ENCODE measurements at regions not wholly inside any gene's neighbourhood (a gene's known extent, or its start where the extent isn't known, plus 50 kb on each side); places are given as distances from the start of the nearest gene placed in this dataset.

DNA sequence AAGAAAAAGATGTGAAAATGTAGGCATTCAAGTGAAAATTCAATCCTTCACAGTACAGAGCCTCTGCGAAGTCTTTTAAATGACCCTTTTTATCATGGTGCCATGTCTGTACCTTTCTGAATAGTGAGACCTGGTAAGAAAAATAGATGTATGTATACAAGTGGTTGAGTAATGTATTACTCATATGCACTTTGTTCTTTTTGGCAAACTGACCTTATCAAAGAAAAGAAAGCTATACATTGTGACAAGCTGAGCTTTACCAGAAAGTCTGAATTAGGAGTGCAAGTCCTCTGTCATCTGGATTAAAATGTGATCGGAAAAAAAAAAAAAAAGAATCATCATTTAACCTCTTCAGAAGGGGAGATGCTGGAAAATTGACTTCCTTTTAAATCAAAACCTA lies 356.4 kb upstream of the CCNH start:
- Histone ChIP-seq H3K4me3 (ENCODE audit: low read length) (no peak overlapping the region), H3K9ac (ENCODE audit: low read depth, low read length) (no peak overlapping the region), H3K4me2 (ENCODE audit: low read length) (no peak overlapping the region), H3K27me3 (ENCODE audit: control insufficient read depth, insufficient read depth, low read length) (peaks cover 32% of the 10 kb centered on the region), H3K4me1 (ENCODE audit: control insufficient read depth, insufficient read depth, low read length) (no peaks in the 10 kb centered on the region), H3K36me3 (ENCODE audit: insufficient read depth, low read length) (no peaks in the 10 kb centered on the region), H3K9me3 (replicated peaks; ENCODE audit: low read length) (no peaks in the 10 kb centered on the region)

DNA sequence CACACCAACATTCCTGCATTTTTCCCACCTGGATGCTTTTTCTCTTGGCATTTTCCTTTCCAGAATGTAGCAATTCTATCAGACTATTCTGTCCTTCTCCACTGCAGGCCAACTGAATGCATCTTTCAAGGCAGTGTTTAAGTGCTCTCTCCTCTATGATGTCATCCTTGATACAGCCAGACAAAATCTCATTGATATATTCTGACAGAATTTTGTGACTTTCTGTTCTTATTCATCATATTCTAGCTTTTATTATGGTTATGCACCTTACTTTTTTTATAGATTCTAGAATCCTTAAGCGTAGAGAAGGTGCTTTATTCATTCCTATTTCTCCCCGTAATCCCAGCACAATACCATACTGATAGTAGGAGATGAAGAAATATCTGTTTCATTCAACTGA lies 355.5 kb upstream of the CCNH start:
- Histone ChIP-seq H3K9ac (ENCODE audit: low read depth, low read length) (no peak overlapping the region), H3K36me3 (ENCODE audit: insufficient read depth, low read length) (no peaks in the 10 kb centered on the region), H3K4me1 (ENCODE audit: control insufficient read depth, insufficient read depth, low read length) (no peaks in the 10 kb centered on the region), H3K27me3 (ENCODE audit: control insufficient read depth, insufficient read depth, low read length) (peaks cover 35% of the 10 kb centered on the region), H3K4me3 (ENCODE audit: low read length) (no peak overlapping the region), H3K9me3 (replicated peaks; ENCODE audit: low read length) (no peaks in the 10 kb centered on the region), H3K4me2 (ENCODE audit: low read length) (no peak overlapping the region)

DNA sequence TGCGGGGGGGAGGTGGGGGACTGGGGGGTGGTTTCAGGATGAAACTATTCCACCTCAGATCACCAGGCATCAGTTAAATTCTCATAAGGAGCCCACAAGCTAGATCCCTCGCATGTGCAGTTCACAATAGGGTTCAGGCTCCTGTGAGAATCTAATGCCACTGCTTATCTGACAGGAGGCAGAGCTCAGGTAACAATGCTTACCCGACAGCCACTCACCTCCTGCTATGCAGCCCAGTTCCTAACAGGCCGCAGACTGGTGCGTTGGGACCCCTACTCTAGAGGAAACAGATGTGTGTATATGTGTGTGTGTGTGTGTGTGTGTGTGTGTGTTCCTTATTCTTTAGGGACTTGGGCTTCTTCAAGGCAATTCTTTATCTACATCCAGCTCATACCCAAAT lies 352.3 kb upstream of the CCNH start:
- no peak overlapping the region for H3K4me2 ChIP-seq (ENCODE audit: low read length)
- H3K27me3 ChIP-seq (ENCODE audit: control insufficient read depth, insufficient read depth, low read length), result peaks cover 20% of the 10 kb centered on the region
- no peak overlapping the region for H3K4me3 ChIP-seq (ENCODE audit: low read length)
- no peaks in the 10 kb centered on the region for H3K4me1 ChIP-seq (ENCODE audit: control insufficient read depth, insufficient read depth, low read length)
- H3K9ac ChIP-seq (ENCODE audit: low read depth, low read length), result no peak overlapping the region
- H3K36me3 ChIP-seq (ENCODE audit: insufficient read depth, low read length), result no peaks in the 10 kb centered on the region
- no peaks in the 10 kb centered on the region for H3K9me3 ChIP-seq (replicated peaks; ENCODE audit: low read length)

DNA sequence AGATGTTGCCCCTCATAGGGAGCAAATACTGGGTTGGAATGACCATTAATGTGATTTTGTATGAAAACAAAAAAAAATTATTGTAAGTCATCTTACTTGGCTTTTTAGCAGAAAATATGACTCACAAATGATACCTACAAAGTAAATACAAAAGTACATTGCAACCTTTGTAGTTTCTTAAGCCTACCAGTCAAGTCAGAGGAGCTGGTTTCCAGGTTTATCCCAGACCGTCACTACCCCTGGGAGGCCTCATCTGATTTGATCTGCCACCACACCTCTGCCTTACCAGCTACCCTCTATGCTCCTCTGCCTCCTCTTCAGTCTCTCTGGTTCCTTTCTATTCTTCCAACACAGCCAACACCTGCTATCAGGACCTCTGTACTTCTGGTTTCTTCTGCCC lies 349.9 kb upstream of the CCNH start:
- no peaks in the 10 kb centered on the region for H3K36me3 ChIP-seq (ENCODE audit: insufficient read depth, low read length)
- peaks cover 7% of the 10 kb centered on the region for H3K27me3 ChIP-seq (ENCODE audit: control insufficient read depth, insufficient read depth, low read length)
- no peak overlapping the region for H3K9ac ChIP-seq (ENCODE audit: low read depth, low read length)
- H3K9me3 ChIP-seq (replicated peaks; ENCODE audit: low read length), result no peaks in the 10 kb centered on the region
- H3K4me3 ChIP-seq (ENCODE audit: low read length), result no peak overlapping the region
- H3K4me2 ChIP-seq (ENCODE audit: low read length), result no peak overlapping the region
- no peaks in the 10 kb centered on the region for H3K4me1 ChIP-seq (ENCODE audit: control insufficient read depth, insufficient read depth, low read length)

DNA sequence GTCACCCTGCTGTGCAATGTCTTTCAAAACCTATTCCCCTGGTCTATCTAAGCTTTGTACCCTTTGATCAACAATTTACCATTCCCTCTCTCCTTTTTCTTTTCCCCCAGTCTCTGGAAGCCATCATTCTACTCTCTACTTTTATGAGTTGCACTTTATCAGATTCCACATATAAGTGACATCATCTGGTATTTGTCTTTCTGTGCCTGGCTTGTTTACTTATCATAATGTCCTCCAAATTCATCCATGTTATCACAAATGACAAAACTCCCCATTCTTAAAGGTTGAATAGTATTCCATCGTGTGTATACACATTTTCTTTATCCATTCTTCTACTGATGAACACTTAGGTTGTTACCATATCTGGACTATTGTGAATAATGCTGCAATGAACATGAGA lies 344.2 kb upstream of the CCNH start:
- Histone ChIP-seq H3K4me1 (ENCODE audit: control insufficient read depth, insufficient read depth, low read length) (no peaks in the 10 kb centered on the region), H3K27me3 (ENCODE audit: control insufficient read depth, insufficient read depth, low read length) (peaks cover 13% of the 10 kb centered on the region), H3K36me3 (ENCODE audit: insufficient read depth, low read length) (no peaks in the 10 kb centered on the region)

DNA sequence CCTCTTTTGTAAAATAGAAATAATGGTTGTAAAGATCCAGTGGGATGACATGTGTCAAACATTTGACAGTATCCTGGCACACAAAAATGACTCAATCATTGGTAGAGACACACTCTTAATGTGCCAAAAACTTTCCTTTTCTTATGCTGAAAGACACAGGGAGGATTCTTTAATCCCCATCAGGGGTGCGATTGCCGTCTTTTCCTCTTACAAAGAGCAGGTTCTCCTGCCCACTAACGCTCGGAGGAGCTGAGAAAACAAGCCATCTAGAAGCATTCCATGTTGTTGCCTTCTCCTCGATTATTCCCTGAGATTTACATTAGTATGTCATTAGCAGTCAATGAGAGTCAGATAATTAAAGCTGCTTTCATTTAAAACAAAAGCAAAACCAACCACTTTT lies 342.6 kb upstream of the CCNH start:
- Histone ChIP-seq H3K9me3 (replicated peaks; ENCODE audit: low read length) (no peaks in the 10 kb centered on the region), H3K4me1 (ENCODE audit: control insufficient read depth, insufficient read depth, low read length) (no peaks in the 10 kb centered on the region), H3K4me2 (ENCODE audit: low read length) (no peak overlapping the region), H3K9ac (ENCODE audit: low read depth, low read length) (no peak overlapping the region), H3K36me3 (ENCODE audit: insufficient read depth, low read length) (no peaks in the 10 kb centered on the region), H3K4me3 (ENCODE audit: low read length) (no peak overlapping the region), H3K27me3 (ENCODE audit: control insufficient read depth, insufficient read depth, low read length) (peaks cover 13% of the 10 kb centered on the region)

More for the DNA sequence above, 344.2 kb upstream of the CCNH start:
- no peak overlapping the region for H3K9ac ChIP-seq (ENCODE audit: low read depth, low read length)
- H3K9me3 ChIP-seq (replicated peaks; ENCODE audit: low read length), result no peaks in the 10 kb centered on the region
- H3K4me3 ChIP-seq (ENCODE audit: low read length), result no peak overlapping the region
- no peak overlapping the region for H3K4me2 ChIP-seq (ENCODE audit: low read length)

DNA sequence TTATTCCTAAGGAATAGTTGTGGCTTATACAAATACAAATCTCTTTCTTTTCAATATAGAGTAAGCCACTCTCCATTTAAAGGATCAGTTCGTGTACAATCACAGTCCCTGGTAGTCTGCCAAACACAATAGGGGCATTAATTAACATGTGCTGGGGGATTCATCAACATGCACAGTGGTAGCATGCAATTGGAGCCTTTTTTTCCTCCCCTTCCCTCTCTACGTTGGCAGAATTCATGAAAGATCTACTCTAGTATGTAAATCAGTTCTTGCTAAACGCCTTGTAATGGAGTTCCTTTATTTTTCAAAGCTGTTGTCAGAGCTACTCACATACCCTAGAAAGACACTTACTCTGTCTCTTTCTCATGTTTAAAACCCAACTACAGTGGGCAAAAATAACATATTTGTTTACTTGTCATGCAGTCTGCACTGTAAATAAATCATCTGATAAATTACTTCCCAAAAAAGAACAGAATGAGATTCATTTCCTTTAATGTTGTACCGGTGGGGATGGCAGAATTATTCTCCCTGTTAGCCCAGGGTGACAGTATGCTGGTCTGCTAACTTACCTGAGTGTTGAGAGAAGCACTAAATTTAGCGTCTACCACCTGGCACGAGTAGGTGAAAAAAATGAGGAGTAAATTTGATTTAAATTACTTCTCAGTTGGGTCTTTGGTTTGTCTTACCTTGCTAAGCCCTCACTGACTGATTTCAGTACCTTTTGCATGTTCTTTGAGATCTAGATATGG lies 341.5 kb upstream of the CCNH start:
- Histone ChIP-seq H3K4me3 (ENCODE audit: low read length) (no peak overlapping the region), H3K4me1 (ENCODE audit: control insufficient read depth, insufficient read depth, low read length) (no peaks in the 10 kb centered on the region), H3K9ac (ENCODE audit: low read depth, low read length) (no peak overlapping the region), H3K36me3 (ENCODE audit: insufficient read depth, low read length) (no peaks in the 10 kb centered on the region), H3K27me3 (ENCODE audit: control insufficient read depth, insufficient read depth, low read length) (peaks cover 13% of the 10 kb centered on the region), H3K4me2 (ENCODE audit: low read length) (no peak overlapping the region), H3K9me3 (replicated peaks; ENCODE audit: low read length) (no peaks in the 10 kb centered on the region)

DNA sequence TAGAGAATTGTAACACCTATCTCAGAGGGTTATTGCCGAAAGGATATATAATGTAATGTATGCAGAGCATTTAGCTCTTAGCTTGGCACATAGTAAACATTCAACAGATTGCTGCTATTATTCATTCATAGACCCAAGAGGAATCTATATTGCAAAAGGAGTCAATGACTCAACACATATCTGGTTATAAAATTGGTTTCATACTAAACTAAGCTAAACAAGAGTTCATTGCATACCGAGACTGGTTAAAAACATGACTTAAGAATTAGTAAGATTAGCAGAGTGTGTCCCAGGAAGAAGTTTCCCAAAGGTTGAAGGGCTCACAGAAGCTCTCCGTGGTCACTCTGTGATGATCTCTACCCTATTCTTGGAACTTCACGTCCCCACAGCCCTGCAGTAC lies 339.6 kb upstream of the CCNH start:
- H3K4me2 ChIP-seq (ENCODE audit: low read length), result no peak overlapping the region
- H3K9me3 ChIP-seq (replicated peaks; ENCODE audit: low read length), result no peaks in the 10 kb centered on the region
- no peak overlapping the region for H3K9ac ChIP-seq (ENCODE audit: low read depth, low read length)
- no peaks in the 10 kb centered on the region for H3K36me3 ChIP-seq (ENCODE audit: insufficient read depth, low read length)
- no peaks in the 10 kb centered on the region for H3K4me1 ChIP-seq (ENCODE audit: control insufficient read depth, insufficient read depth, low read length)
- no peak overlapping the region for H3K4me3 ChIP-seq (ENCODE audit: low read length)
- H3K27me3 ChIP-seq (ENCODE audit: control insufficient read depth, insufficient read depth, low read length), result peaks cover 13% of the 10 kb centered on the region

DNA sequence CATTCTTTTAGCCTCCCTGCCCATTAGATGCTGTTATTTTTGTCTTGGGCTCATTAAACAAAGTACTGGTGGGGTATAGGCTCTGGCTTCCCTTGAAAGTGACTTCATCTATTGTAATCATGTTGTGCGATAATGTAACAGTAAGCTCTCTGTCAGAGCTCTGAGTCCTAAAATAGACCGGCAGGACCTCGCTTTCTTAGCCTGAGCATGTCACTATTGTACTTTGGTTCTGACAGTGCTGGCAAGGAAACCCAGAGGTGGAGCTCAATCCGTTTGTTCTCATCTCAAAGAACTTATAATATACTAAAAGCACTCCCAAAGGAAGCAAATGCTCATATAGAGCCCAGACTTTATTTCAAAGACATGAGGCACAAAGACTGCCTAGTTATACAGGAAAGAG lies 339.1 kb upstream of the CCNH start:
- Histone ChIP-seq H3K4me3 (ENCODE audit: low read length) (no peak overlapping the region), H3K9ac (ENCODE audit: low read depth, low read length) (no peak overlapping the region), H3K9me3 (replicated peaks; ENCODE audit: low read length) (no peaks in the 10 kb centered on the region), H3K27me3 (ENCODE audit: control insufficient read depth, insufficient read depth, low read length) (peaks cover 13% of the 10 kb centered on the region), H3K36me3 (ENCODE audit: insufficient read depth, low read length) (no peaks in the 10 kb centered on the region), H3K4me1 (ENCODE audit: control insufficient read depth, insufficient read depth, low read length) (no peaks in the 10 kb centered on the region), H3K4me2 (ENCODE audit: low read length) (no peak overlapping the region)

DNA sequence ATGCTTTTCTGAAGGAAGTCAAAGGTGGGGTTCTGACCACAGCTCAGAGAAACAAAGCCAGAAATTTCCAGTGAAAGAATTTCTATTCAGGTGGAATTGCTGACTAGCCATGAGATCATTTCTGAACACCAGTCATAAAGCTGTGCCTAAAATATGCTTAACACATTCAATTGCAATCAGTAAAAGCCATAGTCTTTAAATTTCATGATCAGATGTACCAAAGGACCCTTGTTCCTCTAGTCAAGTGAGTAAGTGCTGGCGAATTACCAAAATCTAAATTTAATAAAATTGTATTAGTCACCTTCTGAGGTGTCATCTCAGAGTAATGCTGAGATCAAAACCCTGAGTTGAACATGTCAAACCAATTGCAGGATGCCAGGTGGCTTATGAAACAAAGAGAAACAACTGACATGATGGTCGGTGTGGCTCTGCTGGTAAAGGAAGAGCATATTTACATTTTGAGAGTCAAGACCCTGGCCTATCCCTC lies 334.2 kb upstream of the CCNH start:
- Histone ChIP-seq H3K4me2 (ENCODE audit: low read length) (no peak overlapping the region), H3K9me3 (replicated peaks; ENCODE audit: low read length) (no peaks in the 10 kb centered on the region), H3K9ac (ENCODE audit: low read depth, low read length) (no peak overlapping the region), H3K36me3 (ENCODE audit: insufficient read depth, low read length) (no peaks in the 10 kb centered on the region), H3K4me3 (ENCODE audit: low read length) (no peak overlapping the region), H3K4me1 (ENCODE audit: control insufficient read depth, insufficient read depth, low read length) (no peaks in the 10 kb centered on the region), H3K27me3 (ENCODE audit: control insufficient read depth, insufficient read depth, low read length) (no peaks in the 10 kb centered on the region)

DNA sequence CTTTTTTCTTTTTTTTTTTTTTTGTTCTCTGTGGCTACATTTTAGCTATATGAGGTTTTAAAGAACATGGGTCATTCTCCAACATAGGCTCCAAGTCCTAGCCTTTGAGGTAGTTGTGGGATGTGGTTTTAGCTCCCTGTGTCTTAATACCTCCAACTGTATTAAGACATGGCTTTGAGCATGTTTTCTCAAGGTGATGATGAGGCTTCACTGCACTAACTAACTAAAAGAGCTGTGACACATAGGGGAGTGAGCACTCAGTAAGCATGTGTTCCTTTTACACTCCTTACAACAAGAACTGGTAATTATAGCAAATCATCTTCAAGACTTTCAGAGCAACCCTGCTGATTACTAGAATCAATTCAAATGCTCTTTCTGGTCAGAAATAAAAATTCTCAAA lies 333.6 kb upstream of the CCNH start:
- peaks cover 1% of the 10 kb centered on the region for H3K27me3 ChIP-seq (ENCODE audit: control insufficient read depth, insufficient read depth, low read length)
- no peaks in the 10 kb centered on the region for H3K36me3 ChIP-seq (ENCODE audit: insufficient read depth, low read length)
- H3K4me1 ChIP-seq (ENCODE audit: control insufficient read depth, insufficient read depth, low read length), result no peaks in the 10 kb centered on the region
- H3K9ac ChIP-seq (ENCODE audit: low read depth, low read length), result no peak overlapping the region
- H3K9me3 ChIP-seq (replicated peaks; ENCODE audit: low read length), result no peaks in the 10 kb centered on the region
- no peak overlapping the region for H3K4me3 ChIP-seq (ENCODE audit: low read length)
- no peak overlapping the region for H3K4me2 ChIP-seq (ENCODE audit: low read length)

DNA sequence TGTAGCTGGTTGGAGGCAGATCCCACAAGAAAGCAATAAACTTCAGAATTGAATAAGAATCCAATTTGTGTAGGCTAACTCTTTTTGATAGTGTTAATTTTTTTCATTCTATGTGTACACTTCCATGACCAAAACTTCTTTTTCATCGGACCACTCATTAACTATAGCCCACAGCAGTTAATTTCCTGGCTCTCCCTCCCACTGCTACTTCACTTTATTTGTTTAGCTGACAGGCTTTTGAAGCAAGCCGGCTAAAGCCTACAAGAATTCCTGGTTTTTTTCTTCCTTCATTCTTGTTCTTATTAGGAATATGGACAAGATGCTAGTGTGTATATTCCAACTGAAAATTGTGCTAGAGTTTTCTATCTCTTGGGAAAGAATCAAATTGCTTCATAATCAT lies 329.2 kb upstream of the CCNH start:
- no peaks in the 10 kb centered on the region for H3K36me3 ChIP-seq (ENCODE audit: insufficient read depth, low read length)
- H3K9me3 ChIP-seq (replicated peaks; ENCODE audit: low read length), result no peaks in the 10 kb centered on the region
- H3K4me1 ChIP-seq (ENCODE audit: control insufficient read depth, insufficient read depth, low read length), result no peaks in the 10 kb centered on the region
- no peak overlapping the region for H3K4me3 ChIP-seq (ENCODE audit: low read length)
- H3K4me2 ChIP-seq (ENCODE audit: low read length), result no peak overlapping the region
- H3K9ac ChIP-seq (ENCODE audit: low read depth, low read length), result no peak overlapping the region
- peaks cover 6% of the 10 kb centered on the region for H3K27me3 ChIP-seq (ENCODE audit: control insufficient read depth, insufficient read depth, low read length)

Data from skeletal muscle satellite cell (primary cell).